ENCODE measurements at regions not wholly inside any gene's neighbourhood (a gene's known extent, or its start where the extent isn't known, plus 50 kb on each side); places are given as distances from the start of the nearest gene placed in this dataset.

DNA sequence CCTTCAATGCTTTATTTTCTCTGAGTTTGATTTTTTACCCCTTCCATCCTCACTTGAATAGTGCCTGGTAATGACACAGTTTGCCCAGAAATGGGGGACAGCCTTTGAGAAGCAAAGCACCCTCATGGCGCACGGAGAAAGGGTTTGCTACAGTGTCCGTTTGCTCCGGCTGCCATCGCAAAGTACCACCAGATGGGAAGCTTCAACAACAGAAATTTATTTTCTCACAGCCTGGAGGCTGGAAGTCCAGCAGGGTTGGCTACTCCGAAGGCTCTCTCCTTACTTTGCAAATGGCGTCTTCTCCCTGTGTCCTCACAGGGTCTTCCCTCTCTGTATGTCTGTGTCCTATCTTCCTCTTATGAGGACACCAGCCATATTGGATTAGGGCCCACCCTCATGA, 327.7 kb upstream of the KAZN start:
- DNase-seq (ENCODE audit: low spot score): no peak
- no peaks in the 10 kb centered on the region; the same call in 1 of the 2 replicates for H3K27me3 Mint-ChIP-seq (ENCODE audit: low read depth)
- no peak for TF ChIP-seq ATF1 (CRISPR knock-in tag; IDR thresholded peaks at IDR 0.05)
- TF ChIP-seq, protein P1, sequence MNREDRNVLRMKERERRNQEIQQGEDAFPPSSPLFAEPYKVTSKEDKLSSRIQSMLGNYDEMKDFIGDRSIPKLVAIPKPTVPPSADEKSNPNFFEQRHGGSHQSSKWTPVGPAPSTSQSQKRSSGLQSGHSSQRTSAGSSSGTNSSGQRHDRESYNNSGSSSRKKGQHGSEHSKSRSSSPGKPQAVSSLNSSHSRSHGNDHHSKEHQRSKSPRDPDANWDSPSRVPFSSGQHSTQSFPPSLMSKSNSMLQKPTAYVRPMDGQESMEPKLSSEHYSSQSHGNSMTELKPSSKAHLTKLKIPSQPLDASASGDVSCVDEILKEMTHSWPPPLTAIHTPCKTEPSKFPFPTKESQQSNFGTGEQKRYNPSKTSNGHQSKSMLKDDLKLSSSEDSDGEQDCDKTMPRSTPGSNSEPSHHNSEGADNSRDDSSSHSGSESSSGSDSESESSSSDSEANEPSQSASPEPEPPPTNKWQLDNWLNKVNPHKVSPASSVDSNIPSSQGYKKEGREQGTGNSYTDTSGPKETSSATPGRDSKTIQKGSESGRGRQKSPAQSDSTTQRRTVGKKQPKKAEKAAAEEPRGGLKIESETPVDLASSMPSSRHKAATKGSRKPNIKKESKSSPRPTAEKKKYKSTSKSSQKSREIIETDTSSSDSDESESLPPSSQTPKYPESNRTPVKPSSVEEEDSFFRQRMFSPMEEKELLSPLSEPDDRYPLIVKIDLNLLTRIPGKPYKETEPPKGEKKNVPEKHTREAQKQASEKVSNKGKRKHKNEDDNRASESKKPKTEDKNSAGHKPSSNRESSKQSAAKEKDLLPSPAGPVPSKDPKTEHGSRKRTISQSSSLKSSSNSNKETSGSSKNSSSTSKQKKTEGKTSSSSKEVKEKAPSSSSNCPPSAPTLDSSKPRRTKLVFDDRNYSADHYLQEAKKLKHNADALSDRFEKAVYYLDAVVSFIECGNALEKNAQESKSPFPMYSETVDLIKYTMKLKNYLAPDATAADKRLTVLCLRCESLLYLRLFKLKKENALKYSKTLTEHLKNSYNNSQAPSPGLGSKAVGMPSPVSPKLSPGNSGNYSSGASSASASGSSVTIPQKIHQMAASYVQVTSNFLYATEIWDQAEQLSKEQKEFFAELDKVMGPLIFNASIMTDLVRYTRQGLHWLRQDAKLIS (CRISPR knock-in tag; IDR thresholded peaks at IDR 0.05; ENCODE audit: borderline replicate concordance): no peak
- TF ChIP-seq SMAD3 (CRISPR knock-in tag; IDR thresholded peaks at IDR 0.05; ENCODE audit: borderline replicate concordance): no peak
- no peak for TF ChIP-seq IRF1 (CRISPR knock-in tag; IDR thresholded peaks at IDR 0.05)
- TF ChIP-seq CBFB (CRISPR knock-in tag; IDR thresholded peaks at IDR 0.05; ENCODE audit: low read depth): no peak
- TF ChIP-seq TEAD1 (CRISPR knock-in tag; IDR thresholded peaks at IDR 0.05): no peak
- no peak for TF ChIP-seq ATF6 (CRISPR knock-in tag; IDR thresholded peaks at IDR 0.05)
- TF ChIP-seq NR2C2 (CRISPR knock-in tag; IDR thresholded peaks at IDR 0.05): no peak
- TF ChIP-seq GABPB1 (CRISPR knock-in tag; IDR thresholded peaks at IDR 0.05): no peak
- TF ChIP-seq ZNF396 (CRISPR knock-in tag; IDR thresholded peaks at IDR 0.05; ENCODE audit: borderline replicate concordance): no peak
- TF ChIP-seq FOXP4 (CRISPR knock-in tag; IDR thresholded peaks at IDR 0.05): no peak
- no peak for TF ChIP-seq ELF4 (CRISPR knock-in tag; IDR thresholded peaks at IDR 0.05; ENCODE audit: low read depth)
- no peak for TF ChIP-seq ZNF281 (CRISPR knock-in tag; IDR thresholded peaks at IDR 0.05)
- TF ChIP-seq, protein P2, sequence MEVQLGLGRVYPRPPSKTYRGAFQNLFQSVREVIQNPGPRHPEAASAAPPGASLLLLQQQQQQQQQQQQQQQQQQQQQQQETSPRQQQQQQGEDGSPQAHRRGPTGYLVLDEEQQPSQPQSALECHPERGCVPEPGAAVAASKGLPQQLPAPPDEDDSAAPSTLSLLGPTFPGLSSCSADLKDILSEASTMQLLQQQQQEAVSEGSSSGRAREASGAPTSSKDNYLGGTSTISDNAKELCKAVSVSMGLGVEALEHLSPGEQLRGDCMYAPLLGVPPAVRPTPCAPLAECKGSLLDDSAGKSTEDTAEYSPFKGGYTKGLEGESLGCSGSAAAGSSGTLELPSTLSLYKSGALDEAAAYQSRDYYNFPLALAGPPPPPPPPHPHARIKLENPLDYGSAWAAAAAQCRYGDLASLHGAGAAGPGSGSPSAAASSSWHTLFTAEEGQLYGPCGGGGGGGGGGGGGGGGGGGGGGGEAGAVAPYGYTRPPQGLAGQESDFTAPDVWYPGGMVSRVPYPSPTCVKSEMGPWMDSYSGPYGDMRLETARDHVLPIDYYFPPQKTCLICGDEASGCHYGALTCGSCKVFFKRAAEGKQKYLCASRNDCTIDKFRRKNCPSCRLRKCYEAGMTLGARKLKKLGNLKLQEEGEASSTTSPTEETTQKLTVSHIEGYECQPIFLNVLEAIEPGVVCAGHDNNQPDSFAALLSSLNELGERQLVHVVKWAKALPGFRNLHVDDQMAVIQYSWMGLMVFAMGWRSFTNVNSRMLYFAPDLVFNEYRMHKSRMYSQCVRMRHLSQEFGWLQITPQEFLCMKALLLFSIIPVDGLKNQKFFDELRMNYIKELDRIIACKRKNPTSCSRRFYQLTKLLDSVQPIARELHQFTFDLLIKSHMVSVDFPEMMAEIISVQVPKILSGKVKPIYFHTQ (CRISPR knock-in tag; IDR thresholded peaks at IDR 0.05): no peak
- no peak for TF ChIP-seq HMGA2 (CRISPR knock-in tag; IDR thresholded peaks at IDR 0.05)
- no peak for TF ChIP-seq OVOL2 (CRISPR knock-in tag; IDR thresholded peaks at IDR 0.05; ENCODE audit: borderline replicate concordance)
- no peak overlapping the region for H3K4me3 Mint-ChIP-seq
- H3K4me1 Mint-ChIP-seq: peaks cover 9% of the 10 kb centered on the region
- POLR2A ChIA-PET: no interaction called here
- CTCF ChIA-PET: no interaction called here
- no peak overlapping the region for H3K27ac Mint-ChIP-seq
- H3K9me3 Mint-ChIP-seq: peaks cover 17% of the 10 kb centered on the region
- ATAC-seq: no peak
- H3K36me3 Mint-ChIP-seq: peaks cover 8% of the 10 kb centered on the region; the same call in 1 of the 2 replicates
